ENCODE measurements at regions not wholly inside any gene's neighbourhood (a gene's known extent, or its start where the extent isn't known, plus 50 kb on each side); places are given as distances from the start of the nearest gene placed in this dataset.
"Not testable (repeated sequence)": the region's sequence is repeated elsewhere in the genome, so short reads cannot be mapped to it uniquely, and the experiment has no call there.

- H3K4me3 ChIP-seq (ENCODE audit: low read depth, low read length): no peak overlapping the region
- no peaks in the 10 kb centered on the region for H3K9me3 ChIP-seq (ENCODE audit: control insufficient read depth, insufficient read depth, low read depth, low read length)
- H3K27me3 ChIP-seq (ENCODE audit: control insufficient read depth, insufficient read depth, low read length): no peaks in the 10 kb centered on the region
- H3K36me3 ChIP-seq (ENCODE audit: control insufficient read depth, insufficient read depth, low read length): no peaks in the 10 kb centered on the region
- no peaks in the 10 kb centered on the region for H3K4me1 ChIP-seq (ENCODE audit: control insufficient read depth, insufficient read depth, low read length)
- no peak overlapping the region for H3K9ac ChIP-seq (ENCODE audit: low read length)
- H3K27ac ChIP-seq (ENCODE audit: low read depth, low read length): no peak overlapping the region
Observed at GRCh38 chr14:38387821-38388220, 131.9 kb upstream of the CLEC14A start.

- Histone ChIP-seq H3K36me3 (ENCODE audit: control insufficient read depth, insufficient read depth, low read length) (no peaks in the 10 kb centered on the region), H3K9ac (ENCODE audit: low read length) (no peak overlapping the region), H3K4me3 (ENCODE audit: low read depth, low read length) (no peak overlapping the region), H3K27me3 (ENCODE audit: control insufficient read depth, insufficient read depth, low read length) (no peaks in the 10 kb centered on the region), H3K27ac (ENCODE audit: low read depth, low read length) (no peak overlapping the region), H3K4me1 (ENCODE audit: control insufficient read depth, insufficient read depth, low read length) (no peaks in the 10 kb centered on the region), H3K9me3 (ENCODE audit: control insufficient read depth, insufficient read depth, low read depth, low read length) (no peaks in the 10 kb centered on the region)
Observed at GRCh38 chr14:38385836-38386235, 129.9 kb upstream of the CLEC14A start.

GRCh38 chr14:38385343-38385742 is 129.4 kb upstream of the CLEC14A start:
- Histone ChIP-seq H3K4me1 (ENCODE audit: control insufficient read depth, insufficient read depth, low read length) (no peaks in the 10 kb centered on the region), H3K9me3 (ENCODE audit: control insufficient read depth, insufficient read depth, low read depth, low read length) (no peaks in the 10 kb centered on the region), H3K27me3 (ENCODE audit: control insufficient read depth, insufficient read depth, low read length) (no peaks in the 10 kb centered on the region), H3K9ac (ENCODE audit: low read length) (no peak overlapping the region), H3K27ac (ENCODE audit: low read depth, low read length) (no peak overlapping the region), H3K36me3 (ENCODE audit: control insufficient read depth, insufficient read depth, low read length) (no peaks in the 10 kb centered on the region), H3K4me3 (ENCODE audit: low read depth, low read length) (no peak overlapping the region)

GRCh38 chr14:38384741-38385140 is 128.8 kb upstream of the CLEC14A start:
- Histone ChIP-seq H3K27ac (ENCODE audit: low read depth, low read length) (no peak overlapping the region), H3K9me3 (ENCODE audit: control insufficient read depth, insufficient read depth, low read depth, low read length) (no peaks in the 10 kb centered on the region), H3K4me1 (ENCODE audit: control insufficient read depth, insufficient read depth, low read length) (no peaks in the 10 kb centered on the region), H3K4me3 (ENCODE audit: low read depth, low read length) (no peak overlapping the region), H3K36me3 (ENCODE audit: control insufficient read depth, insufficient read depth, low read length) (no peaks in the 10 kb centered on the region), H3K9ac (ENCODE audit: low read length) (no peak overlapping the region), H3K27me3 (ENCODE audit: control insufficient read depth, insufficient read depth, low read length) (no peaks in the 10 kb centered on the region)

DNA sequence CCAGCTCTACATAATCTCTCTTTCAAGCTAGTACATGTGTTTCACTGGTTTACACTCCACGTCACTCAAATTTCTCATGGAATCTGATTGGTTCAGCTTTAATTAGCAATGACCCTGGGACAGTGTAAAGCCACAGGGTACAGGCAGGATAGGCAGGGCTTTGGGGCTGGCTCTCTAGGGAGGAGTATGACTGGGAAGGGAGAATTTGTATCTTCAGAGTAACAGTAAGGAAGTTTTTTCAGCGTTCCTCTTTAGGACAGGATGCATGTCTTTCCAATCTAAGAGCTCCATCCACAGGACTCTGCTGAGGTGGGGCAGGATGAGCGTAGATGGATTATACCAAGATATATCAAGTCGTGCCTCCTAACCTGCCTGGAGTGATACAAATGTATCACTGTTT is 112.0 kb upstream of the CLEC14A start:
- H3K27ac ChIP-seq (ENCODE audit: low read depth, low read length): no peak overlapping the region
- H3K4me3 ChIP-seq (ENCODE audit: low read depth, low read length): no peak overlapping the region
- H3K9me3 ChIP-seq (ENCODE audit: control insufficient read depth, insufficient read depth, low read depth, low read length): no peaks in the 10 kb centered on the region
- H3K9ac ChIP-seq (ENCODE audit: low read length): no peak overlapping the region
- peaks cover 4% of the 10 kb centered on the region; the same call in 1 of the 2 replicates for H3K27me3 ChIP-seq (ENCODE audit: control insufficient read depth, insufficient read depth, low read length)
- no peaks in the 10 kb centered on the region for H3K4me1 ChIP-seq (ENCODE audit: control insufficient read depth, insufficient read depth, low read length)
- H3K36me3 ChIP-seq (ENCODE audit: control insufficient read depth, insufficient read depth, low read length): no peaks in the 10 kb centered on the region

DNA sequence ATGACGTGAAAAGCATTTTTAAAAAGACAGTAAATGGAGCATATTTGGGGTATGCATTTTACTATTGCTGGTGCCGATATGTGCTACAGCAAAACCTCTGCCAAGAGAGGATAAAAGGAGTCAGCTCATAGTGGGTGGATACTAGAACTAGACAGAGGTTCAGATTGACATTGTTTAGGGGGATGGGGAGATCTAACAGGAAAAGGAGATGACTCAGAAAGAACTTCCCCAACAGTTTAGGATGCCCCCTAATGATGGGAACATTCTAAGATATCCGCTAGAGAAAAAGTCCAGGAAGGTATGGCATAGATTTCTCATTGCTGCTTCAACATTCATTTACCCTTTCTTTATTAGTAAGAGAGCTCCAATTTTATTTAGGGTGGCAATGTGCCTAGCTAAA is 110.5 kb upstream of the CLEC14A start:
- Histone ChIP-seq H3K4me3 (ENCODE audit: low read depth, low read length) (no peak overlapping the region), H3K9ac (ENCODE audit: low read length) (no peak overlapping the region), H3K27ac (ENCODE audit: low read depth, low read length) (no peak overlapping the region), H3K4me1 (ENCODE audit: control insufficient read depth, insufficient read depth, low read length) (no peaks in the 10 kb centered on the region), H3K27me3 (ENCODE audit: control insufficient read depth, insufficient read depth, low read length) (peaks cover 4% of the 10 kb centered on the region; the same call in 1 of the 2 replicates), H3K9me3 (ENCODE audit: control insufficient read depth, insufficient read depth, low read depth, low read length) (no peaks in the 10 kb centered on the region), H3K36me3 (ENCODE audit: control insufficient read depth, insufficient read depth, low read length) (no peaks in the 10 kb centered on the region)

DNA sequence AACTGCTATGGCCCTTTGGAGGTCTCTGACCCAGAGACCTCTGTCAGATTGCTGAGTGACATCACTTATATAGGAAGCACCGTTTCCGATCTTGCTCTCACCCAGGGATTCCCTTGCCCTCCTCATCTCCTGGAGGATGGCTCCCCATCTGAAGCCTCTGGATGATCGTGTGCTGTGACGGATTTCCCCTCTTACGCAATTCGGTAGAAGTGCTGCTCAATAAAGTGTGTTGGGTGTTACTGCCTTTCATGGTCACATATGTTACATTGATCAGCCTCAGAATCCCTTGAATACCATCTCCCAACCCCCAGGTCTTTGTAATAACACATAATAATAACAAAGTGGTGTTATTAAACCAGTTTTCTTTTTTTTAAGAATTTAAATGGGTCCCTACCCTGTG is 107.3 kb upstream of the CLEC14A start:
- Histone ChIP-seq H3K27ac (ENCODE audit: low read depth, low read length) (no peak overlapping the region), H3K9me3 (ENCODE audit: control insufficient read depth, insufficient read depth, low read depth, low read length) (no peaks in the 10 kb centered on the region), H3K4me3 (ENCODE audit: low read depth, low read length) (no peak overlapping the region), H3K9ac (ENCODE audit: low read length) (no peak overlapping the region), H3K36me3 (ENCODE audit: control insufficient read depth, insufficient read depth, low read length) (no peaks in the 10 kb centered on the region), H3K4me1 (ENCODE audit: control insufficient read depth, insufficient read depth, low read length) (no peaks in the 10 kb centered on the region), H3K27me3 (ENCODE audit: control insufficient read depth, insufficient read depth, low read length) (peaks cover 4% of the 10 kb centered on the region; the same call in 1 of the 2 replicates)

GRCh38 chr14:38357557-38357956 is 101.7 kb upstream of the CLEC14A start:
- H3K36me3 ChIP-seq (ENCODE audit: control insufficient read depth, insufficient read depth, low read length): no peaks in the 10 kb centered on the region
- no peaks in the 10 kb centered on the region for H3K4me1 ChIP-seq (ENCODE audit: control insufficient read depth, insufficient read depth, low read length)
- no peak overlapping the region for H3K4me3 ChIP-seq (ENCODE audit: low read depth, low read length)
- no peaks in the 10 kb centered on the region for H3K27me3 ChIP-seq (ENCODE audit: control insufficient read depth, insufficient read depth, low read length)
- no peak overlapping the region for H3K27ac ChIP-seq (ENCODE audit: low read depth, low read length)
- H3K9ac ChIP-seq (ENCODE audit: low read length): no peak overlapping the region
- H3K9me3 ChIP-seq (ENCODE audit: control insufficient read depth, insufficient read depth, low read depth, low read length): 0 out of 2 replicates have a peak, but pooled peaks cover 3% of the 10 kb centered on the region

DNA sequence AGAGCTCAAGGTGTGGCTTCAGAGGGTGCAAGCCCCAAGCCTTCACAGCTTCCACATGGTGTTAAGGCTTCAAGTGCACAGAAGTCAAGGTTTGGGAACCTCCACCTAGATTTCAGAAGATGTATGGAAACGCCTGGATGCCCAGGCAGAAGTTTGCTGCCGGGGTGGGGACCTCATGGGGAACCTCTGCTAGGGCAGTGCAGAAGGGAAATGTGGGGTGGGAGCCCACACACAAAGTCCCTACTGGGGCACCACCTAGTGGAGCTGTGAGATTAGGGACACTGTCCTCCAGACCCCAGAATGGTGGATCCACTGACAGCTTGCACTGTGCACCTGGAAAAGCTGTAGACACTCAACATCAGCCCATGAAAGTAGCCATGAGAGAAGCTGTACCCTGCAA is 99.6 kb upstream of the CLEC14A start:
- H3K27ac ChIP-seq (ENCODE audit: low read depth, low read length); H3K4me1 ChIP-seq (ENCODE audit: control insufficient read depth, insufficient read depth, low read length); H3K9ac ChIP-seq (ENCODE audit: low read length); H3K9me3 ChIP-seq (ENCODE audit: control insufficient read depth, insufficient read depth, low read depth, low read length); H3K36me3 ChIP-seq (ENCODE audit: control insufficient read depth, insufficient read depth, low read length); H3K27me3 ChIP-seq (ENCODE audit: control insufficient read depth, insufficient read depth, low read length); H3K4me3 ChIP-seq (ENCODE audit: low read depth, low read length): not testable (repeated sequence)

GRCh38 chr14:38350102-38350501 is 94.2 kb upstream of the CLEC14A start:
- H3K9ac ChIP-seq (ENCODE audit: low read length): no peak overlapping the region
- no peaks in the 10 kb centered on the region for H3K27me3 ChIP-seq (ENCODE audit: control insufficient read depth, insufficient read depth, low read length)
- no peak overlapping the region for H3K27ac ChIP-seq (ENCODE audit: low read depth, low read length)
- no peak overlapping the region for H3K4me3 ChIP-seq (ENCODE audit: low read depth, low read length)
- no peaks in the 10 kb centered on the region for H3K4me1 ChIP-seq (ENCODE audit: control insufficient read depth, insufficient read depth, low read length)
- H3K36me3 ChIP-seq (ENCODE audit: control insufficient read depth, insufficient read depth, low read length): no peaks in the 10 kb centered on the region
- H3K9me3 ChIP-seq (ENCODE audit: control insufficient read depth, insufficient read depth, low read depth, low read length): no peaks in the 10 kb centered on the region

GRCh38 chr14:38342803-38343202 is 86.9 kb upstream of the CLEC14A start:
- no peaks in the 10 kb centered on the region for H3K27me3 ChIP-seq (ENCODE audit: control insufficient read depth, insufficient read depth, low read length)
- no peaks in the 10 kb centered on the region for H3K9me3 ChIP-seq (ENCODE audit: control insufficient read depth, insufficient read depth, low read depth, low read length)
- H3K9ac ChIP-seq (ENCODE audit: low read length): no peak overlapping the region
- no peaks in the 10 kb centered on the region for H3K36me3 ChIP-seq (ENCODE audit: control insufficient read depth, insufficient read depth, low read length)
- H3K27ac ChIP-seq (ENCODE audit: low read depth, low read length): no peak overlapping the region
- H3K4me3 ChIP-seq (ENCODE audit: low read depth, low read length): no peak overlapping the region
- no peaks in the 10 kb centered on the region for H3K4me1 ChIP-seq (ENCODE audit: control insufficient read depth, insufficient read depth, low read length)

DNA sequence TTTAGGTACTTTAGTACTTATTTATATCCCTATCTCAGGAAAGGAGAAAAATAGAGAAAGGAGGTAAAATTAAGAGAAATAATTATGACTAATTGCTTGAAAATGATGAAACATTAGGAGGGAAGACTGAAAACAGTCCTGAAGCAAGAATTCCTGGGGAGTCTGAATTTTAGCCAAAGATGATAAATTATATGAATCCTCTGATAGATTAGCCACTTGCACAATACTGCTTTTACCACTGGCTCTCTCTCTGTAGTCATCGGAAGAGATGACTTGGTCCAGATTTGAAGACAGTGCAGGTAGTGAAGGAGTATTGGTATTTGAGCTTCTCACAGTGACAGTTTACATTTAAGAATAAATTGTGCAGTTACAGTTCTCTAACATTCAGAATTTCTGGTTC is 83.8 kb upstream of the CLEC14A start:
- Histone ChIP-seq H3K36me3 (ENCODE audit: control insufficient read depth, insufficient read depth, low read length) (no peaks in the 10 kb centered on the region), H3K4me3 (ENCODE audit: low read depth, low read length) (no peak overlapping the region), H3K9me3 (ENCODE audit: control insufficient read depth, insufficient read depth, low read depth, low read length) (no peaks in the 10 kb centered on the region), H3K27me3 (ENCODE audit: control insufficient read depth, insufficient read depth, low read length) (no peaks in the 10 kb centered on the region), H3K27ac (ENCODE audit: low read depth, low read length) (no peak overlapping the region), H3K9ac (ENCODE audit: low read length) (no peak overlapping the region), H3K4me1 (ENCODE audit: control insufficient read depth, insufficient read depth, low read length) (no peaks in the 10 kb centered on the region)

All from HUES6 (cell line).